Heart right ventricle (tissue), 16 donors: ENCODE measurements at regions not wholly inside any gene's neighbourhood (a gene's known extent, or its start where the extent isn't known, plus 50 kb on each side); places are given as distances from the start of the nearest gene placed in this dataset.

ENCODE experiments used
- ATAC-seq, 8 donors: fragments of 200-7000 bp; cut with Tn5 transposase; one replicate each; pipeline ENCODE4 v1.9.1; 2020; ENCODE audit warnings: mild to moderate bottlenecking in 8 of 8, moderate library complexity in 8 of 8, moderate number of reproducible peaks in 1 of 8
- DNase-seq, 2 donors: peaks; one replicate each; pipeline ENCODE4 v3.0.0-alpha.2; 2020
- H3K27ac ChIP-seq, 10 donors: fragments of 200-600 bp; sonication (generic) in 2 of 10; one replicate each; pipeline versions ENCODE4 v1.5.0 to v1.8.0; 2020 to 2022; ENCODE audit warnings: mild to moderate bottlenecking in 3 of 10
- H3K27me3 ChIP-seq, 7 donors: fragments of 200-600 bp; one replicate each; pipeline ENCODE4 v1.8.0; 2021 to 2022; ENCODE audit warnings: mild to moderate bottlenecking in 2 of 7
- H3K36me3 ChIP-seq, 9 donors: fragments of 200-600 bp; sonication (generic) in 1 of 9; one replicate each; pipeline versions ENCODE4 v1.5.0 to v1.8.0; 2020 to 2022; ENCODE audit warnings: mild to moderate bottlenecking in 2 of 9
- H3K4me1 ChIP-seq, 9 donors: fragments of 200-600 bp; sonication (generic) in 1 of 9; one replicate each; pipeline versions ENCODE4 v1.5.0 to v1.8.0; 2020 to 2022; ENCODE audit warnings: mild to moderate bottlenecking in 4 of 9
- H3K4me3 ChIP-seq, 10 donors: fragments of 200-600 bp; sonication (generic) in 2 of 10; one replicate each; pipeline versions ENCODE4 v1.5.0 to v1.8.0; 2020 to 2022; ENCODE audit warnings: mild to moderate bottlenecking in 7 of 10, moderate library complexity in 2 of 10
- H3K9me3 ChIP-seq, 11 donors: fragments of 200-600 bp in 10 of 11; sonication (generic) in 2 of 11; one replicate each; pipeline versions ENCODE4 v1.5.0 to v1.8.0; 2013 to 2022; ENCODE audit warnings: mild to moderate bottlenecking in 2 of 11, control low read depth in 1 of 11, moderate library complexity in 1 of 11
- CTCF ChIP-seq, 9 donors: fragments of 200-600 bp; sonication (generic) in 2 of 9; IDR thresholded peaks; one replicate each; pipeline versions ENCODE4 v1.5.0 to v1.8.0; 2021 to 2022; ENCODE audit warnings: antibody characterized with exemption in 9 of 9, mild to moderate bottlenecking in 5 of 9, moderate library complexity in 1 of 9
- WGBS, 2 donors: extraction: QIAGEN DNeasy Blood & Tissue Kit; methylation state at CpG; one replicate each; pipeline ENCODE4 v1.1.7; 2013; ENCODE audit warnings: inconsistent platforms in 1 of 2; 5-methylcytosine and 5-hydroxymethylcytosine counted together
- intact Hi-C, 10 donors: fragments of 100-400 bp; cut with DNase I; formaldehyde crosslinking; loops; one replicate each; pipeline versions ENCODE4 v1.11.1 to v1.14.2; 2022
- donor health status: Arrhythmogenic right ventricular cardiomyopathy.
- donor health status: ischemic (EF 13 %, LVEDD 7.1; RV severe dilation, severe dysfunction).
- donor health status: healthy with polysubstance abuse.
- donor health status: DM: no; HTN: yes; CAD: no.
- donor health status: DM: no; HTN: no; CAD: no.
- donor health status: ischemic (EF 25% LVEDD 6.9; RV normal size, moderate dysfunction).
- donor health status: ischemic (EF 25% LVEDD 5.7; RV mildly dilated, moderate dysfunction).
- donor health status: healthy.
- donor health status: DM: yes; HTN: yes; CAD: no.
- donor health status: Ischemic cardiomyopathy.
- donor health status: ischemic (EF 35%, LVEDD 5.7; RV mildly dilated, moderate dysfunction).
- donor health status: nonischemic (EF 11% LVEDD 7.7; RV severe dilation, severe dysfunction).
- donor health status: DM: yes; HTN: yes; CAD: no.
- donor health status: PGD.
- donor health status: ischemic (EF 29% LVEDD 5.4; RV normal size, mild dysfunction).
- donor health status: nonischemic (EF 23%, LVEDD 6.1; RV moderate dilation, normal function).

- Histone ChIP-seq H3K4me3 (no peak overlapping the region), H3K9me3 (peaks cover 0 to 60% (median 10%) of the 10 kb centered on the region in 11 donors), H3K4me1 (no peaks in the 10 kb centered on the region), H3K27me3 (no peaks in the 10 kb centered on the region), H3K36me3 (no peaks in the 10 kb centered on the region), H3K27ac (no peak overlapping the region)
- intact Hi-C loops, result no loop called here
- no peak for TF ChIP-seq CTCF (IDR thresholded peaks at IDR 0.05)
- no peak for DNase-seq
- 24 to 43% methylated on average over 3 of the region's 3 CpGs for WGBS, 2 donors
- ATAC-seq, result no peak
Observed at GRCh38 chr11:91959411-91959810, 265.2 kb upstream of the FAT3 start.

GRCh38 chr11:91956711-91957110 is 267.9 kb upstream of the FAT3 start:
- no peak for TF ChIP-seq CTCF (IDR thresholded peaks at IDR 0.05)
- H3K36me3 ChIP-seq, result no peaks in the 10 kb centered on the region
- intact Hi-C loops, result no loop called here
- H3K27me3 ChIP-seq, result no peaks in the 10 kb centered on the region
- H3K4me1 ChIP-seq, result no peaks in the 10 kb centered on the region
- peaks cover 0 to 49% (median 10%) of the 10 kb centered on the region in 11 donors for H3K9me3 ChIP-seq
- WGBS, 2 donors, result 80 to 91% methylated on average over 1 of the region's 1 CpG
- DNase-seq (no peak), ATAC-seq (no peak)
- no peak overlapping the region for H3K27ac ChIP-seq
- H3K4me3 ChIP-seq, result no peak overlapping the region

DNA sequence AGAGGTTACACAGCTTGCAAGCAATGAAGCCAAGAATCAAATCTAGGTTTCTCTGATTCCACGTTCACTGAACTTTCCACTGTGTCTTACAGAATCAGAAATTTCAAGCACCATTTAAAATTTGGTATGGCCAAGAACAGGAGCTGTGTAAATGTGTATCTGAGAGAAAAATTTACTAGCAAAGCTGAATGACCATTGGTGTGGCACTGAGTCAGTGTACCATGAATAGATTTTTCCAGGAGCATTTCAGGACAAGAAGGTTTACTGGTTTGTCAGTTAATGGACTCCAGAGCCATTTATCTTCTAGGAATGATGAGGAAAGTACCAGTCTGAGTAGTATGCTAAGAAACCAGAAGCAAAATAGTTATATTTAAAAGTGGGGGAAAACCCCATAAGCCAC is 269.4 kb upstream of the FAT3 start:
- Histone ChIP-seq H3K36me3 (no peaks in the 10 kb centered on the region), H3K4me1 (no peaks in the 10 kb centered on the region), H3K27ac (no peak overlapping the region), H3K4me3 (no peak overlapping the region), H3K9me3 (peaks cover 0 to 34% (median 4%) of the 10 kb centered on the region in 11 donors), H3K27me3 (no peaks in the 10 kb centered on the region)
- intact Hi-C loops, result no loop called here
- 51 to 59% methylated on average over 1 of the region's 1 CpG for WGBS, 2 donors
- TF ChIP-seq CTCF (IDR thresholded peaks at IDR 0.05), result no peak
- ATAC-seq (no peak), DNase-seq (no peak)

DNA sequence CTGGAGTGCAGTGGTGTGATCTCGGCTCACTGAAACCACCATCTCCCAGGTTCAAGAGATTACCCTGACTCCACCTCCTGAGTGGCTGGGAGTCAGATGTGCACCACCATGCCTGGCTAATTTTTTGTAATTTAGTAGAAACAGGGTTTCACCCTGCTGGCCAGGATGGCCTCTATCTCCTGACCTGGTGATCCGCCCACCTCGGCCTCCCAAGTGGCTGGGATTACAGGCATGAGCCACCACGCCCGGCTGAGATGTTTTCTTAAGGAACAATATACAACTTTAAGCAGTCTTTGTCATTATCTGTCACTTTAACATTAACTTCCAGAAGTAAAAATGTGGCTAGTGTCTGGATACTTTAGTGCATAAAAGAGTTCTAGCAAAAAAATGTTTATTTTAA is 272.6 kb upstream of the FAT3 start:
- Histone ChIP-seq H3K4me1 (peaks cover 0 to 11% (median 8%) of the 10 kb centered on the region in 9 donors), H3K4me3 (no peak overlapping the region), H3K27me3 (no peaks in the 10 kb centered on the region), H3K36me3 (no peaks in the 10 kb centered on the region), H3K9me3 (peaks cover 0 to 7% (median 0%) of the 10 kb centered on the region in 11 donors), H3K27ac (no peak overlapping the region)
- 93 to 94% methylated on average over 5 of the region's 5 CpGs for WGBS, 2 donors
- ATAC-seq (no peak), DNase-seq (no peak)
- intact Hi-C loops, result no loop called here
- TF ChIP-seq CTCF (IDR thresholded peaks at IDR 0.05), result no peak
